Right lung (tissue), 2 donors: ENCODE measurements at regions not wholly inside any gene's neighbourhood (a gene's known extent, or its start where the extent isn't known, plus 50 kb on each side); places are given as distances from the start of the nearest gene placed in this dataset.
"Not testable (repeated sequence)": the region's sequence is repeated elsewhere in the genome, so short reads cannot be mapped to it uniquely, and the experiment has no call there.

Source experiments
- DNase-seq, 2 donors: peaks; one replicate each; pipeline ENCODE4 v3.0.0-alpha.2; 2013

GRCh38 chr5:1983919-1984695, 101.4 kb upstream of the IRX4 start:
- no peak for DNase-seq

- no peak for DNase-seq
Observed at GRCh38 chr5:1983401-1983800, 100.7 kb upstream of the IRX4 start.

GRCh38 chr5:1982561-1982960, 99.8 kb upstream of the IRX4 start:
- not testable (repeated sequence) for DNase-seq

- DNase-seq: no peak
Observed at GRCh38 chr5:1975898-1976765, 93.4 kb upstream of the IRX4 start.

GRCh38 chr5:1975406-1975715, 92.6 kb upstream of the IRX4 start:
- DNase-seq: peak in 1 of 2 donors; percentile 4

GRCh38 chr5:1974501-1975405, 92.0 kb upstream of the IRX4 start:
- no peak for DNase-seq

GRCh38 chr5:1974081-1974480, 91.4 kb upstream of the IRX4 start:
- no peak for DNase-seq

- no peak for DNase-seq
Observed at GRCh38 chr5:1973391-1974013, 90.8 kb upstream of the IRX4 start.

- DNase-seq: no peak
Observed at GRCh38 chr5:1971944-1972343, 89.2 kb upstream of the IRX4 start.

- no peak for DNase-seq
Observed at GRCh38 chr5:1967736-1968135, 85.0 kb upstream of the IRX4 start.

GRCh38 chr5:1966461-1966860, 83.7 kb upstream of the IRX4 start:
- DNase-seq: no peak

- DNase-seq: no peak
Observed at GRCh38 chr5:1965925-1966324, 83.2 kb upstream of the IRX4 start.

GRCh38 chr5:1963941-1964451, 81.3 kb upstream of the IRX4 start:
- DNase-seq: no peak

- no peak for DNase-seq
Observed at GRCh38 chr5:1963358-1963757, 80.6 kb upstream of the IRX4 start.

GRCh38 chr5:1962619-1963355, 80.1 kb upstream of the IRX4 start:
- no peak for DNase-seq

GRCh38 chr5:1961952-1962595, 79.3 kb upstream of the IRX4 start:
- no peak for DNase-seq

- DNase-seq: no peak
Observed at GRCh38 chr5:1961304-1961946, 78.7 kb upstream of the IRX4 start.

- DNase-seq: no peak
Observed at GRCh38 chr5:1960595-1961303, 78.0 kb upstream of the IRX4 start.
